Sigmoid colon (tissue), 3 donors: ENCODE measurements at regions not wholly inside any gene's neighbourhood (a gene's known extent, or its start where the extent isn't known, plus 50 kb on each side); places are given as distances from the start of the nearest gene placed in this dataset.

Experiments
- CTCF ChIP-seq, 4 experiments: fragments of 450-650 bp in 3 of 4; fragments of 200-600 bp in 1 of 4; IDR thresholded peaks; one replicate each; pipeline ENCODE4 v1.5.1; 2016 to 2019; ENCODE audit warnings: antibody characterized with exemption in 4 of 4, mild to moderate bottlenecking in 3 of 4, moderate library complexity in 2 of 4
- POLR2A ChIP-seq, 2 donors: fragments of 450-650 bp; IDR thresholded peaks; one replicate each; pipeline ENCODE4 v1.6.1; 2016; ENCODE audit warnings: antibody characterized with exemption in 2 of 2, mild to moderate bottlenecking in 2 of 2, moderate library complexity in 2 of 2

- no peak for TF ChIP-seq POLR2A (IDR thresholded peaks at IDR 0.05)
- no peak for TF ChIP-seq CTCF (IDR thresholded peaks at IDR 0.05)
Measured at GRCh38 chr1:4512636-4513035, 141.8 kb upstream of the AJAP1 start.
